GM21390 (cell line): ENCODE measurements at regions not wholly inside any gene's neighbourhood (a gene's known extent, or its start where the extent isn't known, plus 50 kb on each side); places are given as distances from the start of the nearest gene placed in this dataset.

ENCODE experiments used
- ATAC-seq: cut with Tn5 transposase; IDR thresholded peaks from one replicate; pipeline ENCODE4 v1.9.1; 2021; ENCODE audit not compliant: unreplicated experiment

DNA sequence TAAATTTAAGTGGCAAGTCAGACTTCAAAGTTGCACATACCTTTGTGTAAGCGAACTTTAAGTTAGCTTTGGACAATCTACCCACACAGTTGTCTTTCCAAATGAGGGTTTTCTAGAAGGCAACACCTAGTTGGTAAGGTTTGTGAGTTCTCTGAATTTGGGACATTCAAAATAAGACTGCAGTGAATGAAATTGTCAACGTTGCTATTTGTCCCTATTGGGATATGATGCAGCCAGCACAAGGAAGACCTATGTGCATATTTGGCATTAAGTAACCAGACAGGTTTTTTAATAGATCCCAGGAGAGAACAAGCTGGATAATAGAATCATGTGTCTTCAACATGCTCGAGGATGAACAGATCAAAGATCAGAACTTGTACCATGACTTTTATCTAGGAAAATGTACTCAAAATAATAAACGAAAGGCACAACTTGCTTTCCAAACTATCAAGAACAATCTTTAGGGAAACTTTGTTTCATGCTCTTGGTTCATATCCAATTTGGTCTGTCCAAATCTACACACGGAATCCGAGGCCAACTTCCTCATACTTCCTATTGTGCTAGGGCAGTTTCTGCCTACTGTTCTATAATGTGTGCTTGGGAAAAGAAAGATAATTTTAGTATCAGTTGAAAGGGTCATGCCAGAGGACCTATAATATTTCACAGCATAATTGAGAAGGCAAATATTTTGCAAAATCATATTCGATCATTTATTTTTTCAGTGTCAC is 284.2 kb upstream of the SOX5 start:
- no peak for ATAC-seq

DNA sequence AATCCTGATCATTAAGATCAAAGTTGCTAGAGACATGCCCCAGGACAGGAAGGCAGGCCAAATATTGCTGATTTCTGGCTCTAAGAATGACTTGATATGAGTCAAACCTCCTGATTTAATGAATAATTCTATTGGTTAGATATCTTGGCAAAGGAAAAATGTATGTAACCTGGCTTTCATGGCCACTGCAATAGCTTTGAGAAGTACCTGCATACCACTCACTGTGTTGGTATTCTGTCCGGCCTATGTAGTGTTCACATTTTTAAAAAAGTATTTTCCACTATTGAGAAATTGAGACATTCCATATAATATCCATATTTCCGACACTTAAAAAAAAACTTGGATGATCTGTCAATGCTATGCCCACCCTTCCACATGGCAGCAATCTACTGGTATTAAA is 283.1 kb upstream of the SOX5 start:
- no peak for ATAC-seq

- peak; percentile 70 for ATAC-seq
Observed at GRCh38 chr12:24231298-24231697, 281.8 kb upstream of the SOX5 start.

GRCh38 chr12:24230061-24230701 is 280.7 kb upstream of the SOX5 start:
- ATAC-seq, result no peak

- no peak for ATAC-seq
Observed at GRCh38 chr12:24229031-24229700, 279.7 kb upstream of the SOX5 start.

- ATAC-seq, result no peak
Observed at GRCh38 chr12:24228371-24228770, 278.9 kb upstream of the SOX5 start.

GRCh38 chr12:24227551-24227950 is 278.1 kb upstream of the SOX5 start:
- ATAC-seq, result no peak

DNA sequence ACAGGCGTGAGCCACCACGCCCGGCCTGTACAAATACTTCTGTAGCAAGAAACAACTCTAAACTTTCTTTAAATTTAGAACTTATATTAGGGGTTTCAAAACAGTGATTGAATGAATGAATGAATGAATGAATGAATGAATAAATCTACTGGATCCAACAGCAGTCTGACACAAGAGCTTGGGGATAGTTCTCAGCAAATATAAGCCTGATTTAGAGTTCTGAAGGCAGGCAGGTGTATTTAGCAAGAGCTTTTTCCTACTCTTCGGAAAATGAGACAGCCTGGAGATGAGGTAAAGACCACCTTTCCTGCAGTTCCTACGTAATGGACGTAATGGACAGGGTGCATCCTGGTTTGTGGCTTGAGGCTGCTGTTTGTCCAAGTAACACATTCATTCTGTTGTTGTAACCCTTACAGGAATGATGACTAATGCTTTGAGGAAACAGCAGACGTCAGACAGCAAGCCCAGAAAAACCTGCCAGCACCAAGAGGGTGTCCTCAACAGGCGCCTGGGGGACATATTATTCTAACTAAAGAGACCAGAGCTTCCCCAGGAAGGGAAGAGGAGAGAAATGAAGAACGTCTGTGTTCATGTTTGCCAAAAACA is 277.4 kb upstream of the SOX5 start:
- no peak for ATAC-seq

GRCh38 chr12:24224401-24224800 is 274.9 kb upstream of the SOX5 start:
- ATAC-seq, result no peak

DNA sequence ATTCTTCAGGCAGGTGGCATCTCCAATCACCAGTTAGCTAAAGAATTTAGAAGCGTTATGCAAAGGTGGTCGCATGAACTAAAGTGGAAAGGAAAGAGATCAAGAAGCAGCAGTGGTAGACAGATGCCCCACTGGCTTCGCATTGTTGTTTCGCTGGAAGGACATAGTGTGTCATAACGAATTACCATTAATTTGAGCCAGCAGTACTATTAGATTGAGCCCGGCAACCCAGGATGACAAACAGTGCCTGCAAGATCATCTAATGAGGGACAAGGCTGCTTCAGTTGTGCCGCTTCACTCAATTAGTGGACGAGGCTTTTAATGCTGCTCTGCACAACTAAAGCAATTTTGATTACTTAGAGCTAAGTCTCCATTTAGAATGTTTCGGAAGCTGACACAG is 274.5 kb upstream of the SOX5 start:
- no peak for ATAC-seq

DNA sequence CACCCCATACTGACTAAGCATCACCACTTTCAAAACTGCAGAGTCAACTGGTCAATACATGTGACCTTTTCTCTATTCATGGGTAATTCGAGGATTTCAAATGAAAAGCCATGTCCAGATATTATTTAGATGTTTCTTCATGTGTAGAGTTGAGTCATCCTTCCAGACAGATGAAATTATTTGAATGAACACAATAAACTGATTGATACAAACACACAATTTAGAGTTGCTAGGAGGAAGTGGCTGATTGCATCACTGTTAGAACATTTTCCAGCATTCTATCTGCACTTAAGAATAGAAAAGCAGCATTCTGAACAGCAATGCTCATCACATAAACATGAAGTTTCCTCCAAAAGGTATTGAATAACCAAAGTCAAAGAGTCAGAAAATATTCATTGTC is 273.5 kb upstream of the SOX5 start:
- no peak for ATAC-seq

DNA sequence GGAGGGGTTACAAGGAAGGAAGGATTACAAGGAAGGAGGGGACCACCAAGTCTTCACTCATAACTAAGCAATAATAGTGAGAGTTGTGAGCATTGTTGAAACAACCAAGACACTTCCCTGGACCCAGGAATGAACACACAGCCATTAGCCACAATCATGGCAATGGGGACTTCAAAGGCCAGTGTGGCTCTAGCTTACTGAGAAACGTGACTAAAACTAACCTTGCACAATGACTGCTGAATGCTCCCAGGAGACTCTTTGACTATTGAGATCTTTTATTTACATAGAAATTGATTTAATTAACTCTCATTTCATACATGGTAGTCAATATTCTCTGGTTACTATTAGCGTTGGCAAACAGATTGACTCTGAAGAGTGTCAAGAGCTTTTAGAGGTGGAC is 263.0 kb upstream of the SOX5 start:
- ATAC-seq, result no peak

DNA sequence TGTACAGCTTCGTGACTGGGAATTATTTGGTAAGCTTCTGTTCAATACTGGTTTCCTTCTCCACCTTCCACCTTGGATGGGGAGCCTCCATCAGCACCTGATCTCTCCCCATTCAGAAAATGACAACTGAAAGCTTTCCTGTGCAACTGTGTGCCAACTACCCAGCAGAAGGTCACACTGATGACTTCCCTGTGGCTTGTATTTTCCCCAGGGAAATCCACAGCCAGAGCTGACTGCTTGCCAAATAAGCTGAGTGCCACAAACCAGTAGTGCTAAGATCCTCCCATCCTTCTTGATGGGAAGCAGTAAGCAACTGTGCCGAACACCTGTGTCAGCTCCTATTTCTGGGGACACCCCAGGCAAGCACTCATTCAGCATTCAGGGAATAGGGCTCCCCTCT is 257.2 kb upstream of the SOX5 start:
- no peak for ATAC-seq

GRCh38 chr12:24201258-24201970 is 251.9 kb upstream of the SOX5 start:
- no peak for ATAC-seq

GRCh38 chr12:24200010-24200409 is 250.5 kb upstream of the SOX5 start:
- ATAC-seq, result no peak

DNA sequence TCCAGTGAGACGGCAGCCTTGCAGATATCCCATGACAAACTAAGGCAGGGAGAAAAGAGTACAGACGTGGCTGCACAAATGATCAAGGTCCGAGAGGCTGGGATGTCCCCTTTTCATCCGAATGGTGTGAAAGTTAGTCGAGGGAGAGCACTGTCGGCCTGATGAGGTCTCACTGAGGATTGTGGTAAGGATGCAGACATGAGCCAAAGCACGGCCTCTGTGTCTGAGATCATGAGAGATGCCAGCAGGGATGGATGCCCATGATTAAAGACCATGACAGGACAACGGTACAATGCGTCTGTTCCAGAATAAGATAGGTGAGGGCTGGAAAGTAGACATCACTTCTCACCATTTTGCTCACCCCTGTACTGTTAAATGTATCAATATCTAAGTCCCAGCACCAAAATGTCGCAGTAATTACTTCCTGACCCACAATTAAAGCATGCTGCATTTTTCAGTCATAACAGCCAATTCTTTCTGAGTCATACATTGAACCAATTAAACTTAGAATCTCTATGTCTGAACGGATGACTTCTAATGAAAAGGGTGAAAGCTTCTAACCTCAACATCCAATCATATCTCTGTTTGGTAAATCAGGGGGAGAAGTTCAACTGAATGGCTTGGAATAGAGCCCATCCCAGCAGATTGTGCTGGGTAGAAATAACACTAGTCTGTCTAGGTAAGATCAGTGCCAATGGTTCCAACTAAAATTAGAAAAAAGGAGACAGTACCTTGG is 249.6 kb upstream of the SOX5 start:
- no peak for ATAC-seq

- ATAC-seq, result no peak
Observed at GRCh38 chr12:24198070-24198469, 248.6 kb upstream of the SOX5 start.

GRCh38 chr12:24197532-24197931 is 248.1 kb upstream of the SOX5 start:
- no peak for ATAC-seq

GRCh38 chr12:24195063-24195462 is 245.6 kb upstream of the SOX5 start:
- ATAC-seq, result no peak

DNA sequence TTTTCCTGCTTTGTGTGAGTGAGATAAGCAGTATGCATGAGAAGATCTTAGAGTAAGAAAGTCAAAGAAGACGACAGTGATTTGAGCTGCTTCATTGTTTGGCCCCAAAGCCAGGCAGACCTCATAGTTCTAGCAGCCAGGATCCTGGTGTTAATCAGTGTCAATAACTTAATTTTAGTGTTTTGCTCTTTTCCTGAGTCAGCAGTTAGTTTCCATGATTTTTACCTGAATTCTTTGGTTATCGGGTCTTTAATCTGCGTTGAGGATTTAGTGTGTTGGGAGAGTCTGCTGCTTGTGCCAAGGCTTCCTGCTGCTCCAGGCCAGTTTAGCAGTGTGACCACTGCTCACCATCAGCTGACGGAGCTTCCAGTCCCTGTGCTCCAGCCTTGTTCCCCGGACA is 241.6 kb upstream of the SOX5 start:
- ATAC-seq, result no peak

DNA sequence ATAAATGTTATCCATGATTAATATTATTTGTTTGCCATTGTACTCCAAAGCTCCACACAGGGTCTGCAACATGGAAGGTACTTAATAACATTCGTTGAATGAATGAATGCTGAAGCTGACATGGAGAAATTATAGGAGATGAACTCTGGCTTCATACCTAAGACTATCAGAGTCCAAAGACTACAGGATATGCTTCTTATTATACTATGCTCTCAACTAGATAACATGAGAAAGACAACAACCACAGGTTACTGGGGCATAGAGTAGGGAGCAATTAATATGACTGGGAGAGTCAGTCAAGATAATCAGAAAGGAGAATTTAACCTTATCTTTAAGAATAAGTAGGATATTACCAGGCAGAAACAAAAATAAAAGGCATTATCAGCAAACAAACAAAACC is 236.3 kb upstream of the SOX5 start:
- no peak for ATAC-seq
